SK-N-SH (cell line): ENCODE measurements at regions not wholly inside any gene's neighbourhood (a gene's known extent, or its start where the extent isn't known, plus 50 kb on each side); places are given as distances from the start of the nearest gene placed in this dataset.

ENCODE experiments used
- CTCF ChIP-seq: fragments of 200-600 bp; sonication (generic); IDR thresholded peaks from 2 replicates; pipeline ENCODE4 v1.6.1; 2017; ENCODE audit warnings: antibody characterized with exemption, mild to moderate bottlenecking, moderate library complexity
- TAF1 ChIP-seq: IDR thresholded peaks from 2 replicates; pipeline ENCODE4 v1.6.1; 2012; ENCODE audit warnings: low read depth, mild to moderate bottlenecking, low read length, moderate library complexity, borderline replicate concordance
- TCF12 ChIP-seq: IDR thresholded peaks from 2 replicates; pipeline ENCODE4 v1.4.0; 2012

- no peak for TF ChIP-seq CTCF
- TF ChIP-seq TCF12, result no peak
- TF ChIP-seq TAF1, result no peak
Measured at GRCh38 chr1:87977145-87977544, 648.5 kb downstream of the LMO4 start.
